HG03520 (cell line): ENCODE measurements at regions not wholly inside any gene's neighbourhood (a gene's known extent, or its start where the extent isn't known, plus 50 kb on each side); places are given as distances from the start of the nearest gene placed in this dataset.
"Not testable (repeated sequence)": the region's sequence is repeated elsewhere in the genome, so short reads cannot be mapped to it uniquely, and the experiment has no call there.

Experiments
- ATAC-seq: cut with Tn5 transposase; IDR thresholded peaks from one replicate; pipeline ENCODE4 v1.9.1; 2021; ENCODE audit warnings: mild to moderate bottlenecking, moderate library complexity; ENCODE audit not compliant: unreplicated experiment

DNA sequence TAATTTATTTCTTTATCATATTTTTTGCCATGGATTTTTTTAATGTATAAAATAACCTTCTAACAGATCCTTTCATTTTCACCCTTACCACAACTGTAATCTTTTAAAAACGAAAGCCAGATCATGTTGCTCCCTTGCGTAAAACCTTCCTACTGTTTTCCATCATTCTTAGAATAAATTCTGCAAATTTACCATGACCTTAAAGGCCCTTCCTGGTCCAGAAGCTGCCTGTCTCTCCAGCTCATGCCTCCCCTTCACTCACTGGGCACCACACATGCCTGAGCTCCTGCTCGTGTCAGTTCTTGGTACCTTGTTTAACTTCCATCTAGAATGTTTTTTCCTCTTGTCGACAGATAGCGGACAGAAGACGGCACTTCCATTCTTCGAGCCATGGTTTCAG lies 245.0 kb upstream of the CDH5 start:
- ATAC-seq = no peak

DNA sequence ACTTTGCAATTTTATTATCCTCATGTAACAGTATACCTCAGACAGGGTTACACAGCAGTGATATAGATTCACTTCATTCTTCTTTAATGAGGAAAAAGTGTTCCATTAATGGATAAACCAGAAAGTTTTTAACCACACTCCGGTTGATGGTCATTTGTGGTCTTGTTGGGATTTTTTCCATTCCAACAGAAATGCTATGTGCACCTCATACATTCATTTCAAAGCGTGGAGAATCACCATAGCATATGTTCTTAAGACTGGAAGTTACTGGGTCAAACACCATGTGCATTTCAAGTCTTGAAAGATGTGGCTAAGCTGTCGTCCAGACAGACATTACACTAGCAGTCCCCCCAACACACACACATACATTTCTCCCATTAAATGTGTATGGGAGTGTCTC lies 245.8 kb upstream of the CDH5 start:
- ATAC-seq = no peak

DNA sequence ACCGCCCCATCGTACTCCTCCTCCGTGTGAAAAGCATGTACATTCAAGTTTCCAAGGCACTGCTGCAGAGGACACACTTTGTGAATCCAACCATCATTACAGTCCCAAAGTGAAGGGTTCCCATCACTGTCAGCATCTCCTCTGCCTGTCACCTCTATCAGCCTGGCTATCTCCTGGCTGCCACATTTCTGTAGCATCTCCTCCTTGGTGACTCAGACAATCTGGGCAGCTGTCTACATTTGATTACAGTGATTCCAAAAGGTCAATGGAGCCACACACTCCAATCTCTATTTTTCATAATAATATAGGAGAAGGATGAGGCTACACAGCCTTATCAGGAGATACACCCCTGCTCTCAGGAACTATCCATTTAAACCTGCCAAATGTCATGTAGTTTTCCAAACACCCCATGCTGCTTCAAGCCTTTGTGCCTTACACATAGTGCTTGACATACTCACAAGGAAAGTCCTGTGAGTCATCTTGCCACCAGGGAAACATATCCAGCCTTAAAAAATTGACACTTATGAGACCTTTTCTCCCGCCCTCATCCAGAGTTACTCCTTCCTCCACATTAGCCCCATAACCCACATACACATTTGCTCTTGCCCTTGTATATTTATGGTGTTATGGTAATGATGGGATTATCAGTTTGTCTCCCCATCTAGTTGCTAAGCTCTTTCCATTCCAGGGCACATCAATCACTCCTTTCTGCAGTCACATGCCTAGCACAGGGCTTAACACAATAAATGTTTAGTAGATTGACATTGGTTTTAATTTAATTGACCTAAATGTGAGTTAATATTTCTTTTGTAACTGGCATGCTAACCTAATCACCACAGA lies 250.1 kb upstream of the CDH5 start:
- no peak for ATAC-seq

DNA sequence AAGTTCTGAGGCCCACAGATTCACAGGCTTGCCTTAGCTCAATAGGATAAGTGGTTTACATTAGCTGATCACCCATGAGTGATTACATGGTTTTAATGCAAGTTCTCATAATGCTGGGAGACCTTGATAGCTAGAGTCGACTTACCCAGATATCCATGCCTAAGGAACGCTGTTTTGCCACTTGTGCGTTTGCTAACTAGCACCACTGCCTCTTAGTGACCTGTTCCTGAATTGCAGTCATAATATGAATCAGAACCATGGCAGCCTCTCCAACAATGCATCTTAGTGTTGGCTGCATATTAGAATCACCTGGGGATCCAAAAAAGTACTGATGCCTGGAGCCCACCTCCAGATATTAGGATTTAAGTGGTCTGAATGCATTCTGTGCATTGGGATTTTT lies 251.1 kb upstream of the CDH5 start:
- ATAC-seq = no peak

DNA sequence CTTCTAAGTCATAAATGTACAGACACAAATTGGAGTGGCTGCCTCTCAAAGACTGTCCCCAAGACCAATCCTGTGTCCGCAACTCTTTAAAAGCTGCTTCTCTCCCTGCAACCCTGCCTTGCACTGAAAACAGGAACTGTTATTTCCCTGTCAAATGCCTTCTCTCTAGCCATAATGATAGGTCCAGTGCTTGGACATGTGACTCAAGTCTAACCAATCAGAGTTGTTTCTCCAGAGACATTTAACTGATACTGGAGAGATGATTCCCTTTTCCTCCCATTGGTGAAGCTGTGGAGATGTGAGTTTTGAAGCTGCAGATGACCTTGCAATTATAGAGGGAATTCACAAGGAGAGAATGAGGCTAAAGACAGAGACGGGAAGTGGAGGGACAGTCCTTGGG lies 253.3 kb upstream of the CDH5 start:
- no peak for ATAC-seq

DNA sequence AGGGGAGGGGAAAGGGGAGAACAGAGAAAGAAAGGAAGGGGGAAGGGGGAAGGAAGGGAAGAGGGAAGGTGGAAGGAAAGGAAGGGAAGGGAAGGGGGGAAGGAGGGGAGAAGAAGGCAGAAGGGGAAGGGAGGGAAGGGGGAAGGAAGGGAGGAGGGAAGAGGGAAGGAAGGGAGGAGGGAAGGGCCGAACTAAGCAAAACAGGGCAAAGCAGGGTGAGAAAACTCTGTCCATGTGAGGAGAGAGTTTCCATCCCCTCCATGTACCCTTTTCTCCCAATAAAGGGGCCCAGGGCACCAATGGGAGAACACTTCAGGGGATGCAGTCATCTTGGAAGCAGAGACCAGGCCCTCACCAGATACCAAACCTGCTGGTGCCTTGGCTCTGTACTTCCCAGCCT lies 256.8 kb upstream of the CDH5 start:
- no peak for ATAC-seq

DNA sequence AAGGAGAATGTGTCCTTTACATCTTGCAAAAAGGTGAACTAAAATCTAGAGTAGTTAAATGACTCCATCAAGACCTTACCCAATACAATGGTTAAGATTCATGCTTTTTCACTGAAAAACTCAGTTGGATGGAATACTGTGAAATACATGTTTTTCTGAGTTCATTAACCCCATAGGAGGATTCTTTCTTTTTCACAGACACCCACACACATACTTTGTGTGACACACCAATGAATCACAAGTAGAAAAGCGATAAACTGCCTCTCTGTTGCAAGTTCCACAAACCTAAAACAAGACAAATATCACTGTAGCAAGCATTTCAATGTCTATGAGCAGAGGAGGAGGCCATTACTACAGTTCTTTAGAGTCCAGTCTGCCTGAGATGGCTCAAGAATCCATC lies 258.8 kb upstream of the CDH5 start:
- ATAC-seq = no peak

DNA sequence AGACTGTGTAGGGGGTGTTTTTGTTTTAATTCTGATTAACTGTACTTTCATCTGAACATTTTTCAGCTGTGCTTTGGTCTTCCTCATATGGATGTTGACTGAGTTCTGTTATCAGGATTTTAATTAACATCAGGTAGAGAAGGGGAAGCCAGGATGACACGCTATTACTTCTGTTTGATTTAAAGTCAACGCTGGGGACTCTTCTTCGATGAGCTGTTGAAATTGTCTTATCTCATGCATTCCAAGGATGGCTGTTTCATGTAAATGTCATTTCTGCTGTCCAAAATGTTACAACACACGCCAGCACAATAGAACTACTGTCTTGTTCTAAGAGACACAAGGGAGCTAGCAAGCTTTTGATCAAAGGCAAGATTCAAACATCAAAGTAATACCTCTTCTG lies 263.3 kb upstream of the CDH5 start:
- ATAC-seq = no peak

DNA sequence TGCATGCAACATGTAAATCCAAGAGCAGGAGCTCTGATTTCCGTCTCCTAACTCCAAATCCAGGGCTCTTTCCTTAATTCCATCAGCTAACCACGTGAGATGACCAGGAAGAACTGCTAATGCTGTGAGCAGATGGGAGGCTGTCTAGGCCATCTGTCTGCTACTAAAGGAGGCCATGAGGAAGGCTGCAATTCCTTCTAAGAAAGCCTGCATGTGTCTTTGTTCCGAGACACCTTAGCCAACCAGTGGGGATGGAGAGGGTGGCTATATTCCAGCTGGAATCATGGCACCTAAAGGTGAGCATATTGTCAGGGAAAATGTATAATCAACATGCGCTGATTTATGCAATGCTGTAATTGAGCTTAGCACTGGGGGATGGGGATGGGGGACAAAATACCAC lies 267.2 kb upstream of the CDH5 start:
- ATAC-seq = no peak

DNA sequence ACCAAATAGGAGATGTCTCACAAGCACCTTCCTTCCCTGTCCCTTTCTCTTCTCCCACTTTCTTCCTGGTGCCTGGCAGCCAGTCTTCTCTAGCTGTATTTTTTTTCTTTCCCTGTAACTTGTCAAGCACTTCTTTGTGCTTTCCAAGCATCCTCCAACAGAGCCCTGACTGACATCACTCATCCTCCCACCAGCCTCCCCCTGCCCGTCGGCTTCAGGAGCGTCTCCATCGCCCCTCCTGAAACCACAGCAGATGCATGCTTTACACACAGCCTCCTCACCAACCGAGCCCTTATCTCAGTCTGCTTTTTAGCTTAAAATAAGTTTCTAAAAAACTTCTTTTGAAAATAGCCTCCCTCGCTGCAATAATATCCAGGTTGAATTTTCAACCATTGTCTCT lies 268.7 kb upstream of the CDH5 start:
- no peak for ATAC-seq

DNA sequence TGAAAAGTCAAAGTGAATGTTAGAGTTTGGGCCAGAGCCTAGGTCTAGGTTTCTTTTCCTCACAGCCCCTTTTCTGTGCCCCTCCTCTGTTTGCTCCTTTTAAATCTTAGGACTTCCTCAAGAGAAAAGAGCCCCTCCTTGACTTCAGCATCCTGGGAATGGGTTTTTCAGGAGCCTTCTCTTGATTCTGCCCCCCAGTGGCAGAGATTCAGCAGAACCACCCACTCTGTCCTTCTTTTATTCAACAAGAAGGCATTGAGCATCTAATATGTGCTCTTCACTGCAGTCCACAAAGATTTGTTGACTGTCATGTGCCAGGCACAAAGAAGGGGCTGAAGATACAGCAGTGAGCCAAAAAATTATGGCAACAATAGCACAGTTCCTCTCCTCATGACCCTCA lies 270.8 kb upstream of the CDH5 start:
- no peak for ATAC-seq

DNA sequence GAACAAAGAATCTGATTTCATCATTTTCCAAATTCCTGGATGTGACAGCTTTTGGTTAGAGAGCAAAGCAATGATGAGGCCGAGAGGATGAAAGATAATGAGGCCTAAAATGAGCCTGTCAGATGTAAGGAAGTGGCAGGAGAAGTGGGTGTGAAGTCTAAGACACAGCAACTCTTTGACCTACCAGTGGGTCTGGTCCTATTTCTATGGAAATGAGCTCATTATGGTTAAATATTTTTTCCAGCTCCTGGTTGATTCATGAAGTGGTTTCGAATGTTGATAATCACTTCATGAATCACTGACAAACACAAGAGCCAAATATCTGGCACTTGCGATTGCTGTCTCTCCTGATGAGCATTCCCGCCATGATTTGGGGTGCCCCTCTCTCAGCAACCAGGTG lies 273.3 kb upstream of the CDH5 start:
- no peak for ATAC-seq

DNA sequence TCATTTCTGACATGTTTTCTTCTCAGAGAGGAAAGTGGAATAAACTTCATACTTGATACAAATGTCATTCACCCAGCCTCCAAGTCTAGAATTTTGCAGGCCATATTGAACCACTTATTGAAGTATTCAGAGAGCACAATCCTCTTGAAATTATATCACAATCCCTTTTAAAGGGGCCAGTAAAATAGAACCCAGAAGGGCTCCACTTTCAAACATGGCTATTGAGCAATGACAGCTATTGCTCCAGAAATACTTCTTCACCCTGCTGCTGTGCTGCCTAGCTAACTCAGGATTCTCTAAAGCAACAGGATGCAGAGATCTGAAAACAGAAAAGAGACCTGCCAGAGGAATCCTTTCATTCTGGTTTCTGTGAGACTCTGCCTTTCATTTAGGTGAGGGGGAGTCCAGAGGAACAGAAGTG lies 275.0 kb upstream of the CDH5 start:
- no peak for ATAC-seq

DNA sequence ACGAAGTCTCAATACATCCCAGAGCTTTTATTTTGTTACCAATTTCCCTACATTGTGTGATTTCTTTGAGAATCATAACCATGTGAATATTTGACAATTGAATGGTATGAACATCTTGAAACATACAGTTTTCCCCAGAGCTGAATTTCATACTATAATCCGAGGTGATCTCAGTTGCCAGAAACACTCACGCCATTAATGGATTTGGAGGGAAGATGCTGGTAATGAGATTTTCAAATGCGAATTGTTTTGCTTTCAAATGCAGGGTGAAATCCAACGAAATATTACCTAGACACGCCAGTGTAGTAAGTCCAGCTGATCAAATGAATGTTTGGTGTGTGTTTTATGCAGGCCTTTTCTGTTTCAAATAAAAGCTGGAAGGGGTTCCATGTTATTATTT lies 277.8 kb upstream of the CDH5 start:
- ATAC-seq = no peak

DNA sequence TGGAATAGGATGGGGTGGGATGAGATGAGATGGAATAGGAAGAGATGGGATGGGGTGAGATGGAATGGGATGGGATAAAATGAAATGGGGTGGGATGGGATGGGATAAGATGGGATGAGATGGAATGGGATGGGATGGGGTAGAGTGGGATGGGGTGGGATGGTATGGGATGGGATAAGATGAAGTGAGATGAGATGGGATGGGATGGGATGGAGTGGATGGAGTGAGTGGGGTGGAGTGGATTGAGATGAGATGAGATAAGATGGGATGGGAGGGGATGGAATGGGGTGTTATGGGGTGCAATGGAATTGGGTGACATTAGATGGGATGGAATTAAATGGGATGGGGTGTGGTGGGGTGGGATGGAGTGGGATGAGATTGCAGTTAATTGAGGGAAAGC lies 279.2 kb upstream of the CDH5 start:
- no peak for ATAC-seq

DNA sequence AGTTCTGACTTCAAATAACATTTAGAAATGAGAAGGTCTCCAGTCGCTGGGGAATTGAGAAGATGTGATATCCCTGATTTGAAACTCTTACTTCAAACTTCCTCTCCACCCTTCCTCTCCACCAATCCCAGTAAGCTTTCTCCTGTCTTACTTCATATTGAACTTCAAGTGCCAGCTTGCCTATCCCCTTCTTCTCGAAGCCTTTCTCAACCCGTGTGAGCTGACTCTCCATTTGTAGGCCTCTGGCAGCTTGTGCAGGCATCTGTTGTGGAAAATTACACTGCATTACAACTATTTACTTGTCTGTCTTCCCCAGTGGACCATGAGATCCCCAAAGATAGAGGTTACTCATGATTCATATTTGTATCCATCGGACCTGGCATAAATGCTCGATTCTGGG lies 280.8 kb upstream of the CDH5 start:
- ATAC-seq = no peak

DNA sequence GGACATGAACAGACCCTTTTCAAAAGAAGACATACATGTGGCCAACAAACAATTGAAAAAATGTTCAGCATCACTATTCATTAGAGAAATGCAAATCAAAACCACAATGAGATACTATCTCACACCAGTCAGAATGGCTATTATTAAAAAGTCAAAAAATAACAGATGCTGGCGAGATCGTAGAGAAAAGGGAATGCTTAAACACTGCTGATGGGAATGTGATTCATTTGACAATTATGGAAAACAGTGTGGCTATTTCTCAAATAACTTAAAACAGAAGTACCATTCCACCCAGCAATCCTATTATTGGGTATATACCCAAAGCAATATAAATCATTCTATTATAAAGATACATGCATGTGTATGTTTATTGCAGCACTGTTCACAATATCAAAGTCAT lies 281.8 kb upstream of the CDH5 start:
- ATAC-seq = not testable (repeated sequence)

DNA sequence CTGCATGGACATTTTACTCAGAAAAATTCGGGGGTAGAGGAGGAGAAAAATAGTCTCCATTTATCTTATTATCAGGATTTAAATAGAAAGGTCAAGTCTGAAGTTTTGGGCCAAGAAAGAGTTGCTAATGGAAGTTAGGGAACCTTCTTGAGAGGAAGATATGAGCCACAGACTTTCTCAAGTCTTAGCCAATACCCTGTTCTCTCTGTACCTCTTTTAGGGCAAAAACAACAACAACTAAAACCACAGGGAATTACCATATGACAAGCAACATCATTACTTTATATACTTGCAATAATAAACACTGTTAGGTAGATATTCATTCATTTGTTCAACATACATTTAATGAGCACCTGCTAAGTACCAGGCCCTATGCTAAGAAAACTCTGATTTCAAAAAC lies 282.2 kb upstream of the CDH5 start:
- no peak for ATAC-seq

DNA sequence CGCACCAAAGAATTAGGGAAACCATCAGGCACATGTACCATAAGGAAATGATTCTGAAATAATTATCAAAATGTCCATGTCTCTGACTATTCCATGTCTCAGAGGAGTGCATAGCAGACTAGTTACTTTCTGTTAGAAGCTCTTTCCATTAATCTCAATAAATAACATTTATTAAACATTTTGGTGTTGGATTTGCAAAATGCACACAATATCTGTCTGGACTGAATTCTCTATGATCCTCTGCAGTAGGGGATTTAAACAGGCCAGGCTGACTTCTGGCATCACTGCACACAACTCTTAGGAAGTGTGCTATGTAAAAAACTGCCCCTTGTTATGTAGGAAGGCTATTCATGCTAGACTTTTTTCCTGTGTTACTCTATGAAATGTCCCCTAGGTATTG lies 283.3 kb upstream of the CDH5 start:
- ATAC-seq = no peak

DNA sequence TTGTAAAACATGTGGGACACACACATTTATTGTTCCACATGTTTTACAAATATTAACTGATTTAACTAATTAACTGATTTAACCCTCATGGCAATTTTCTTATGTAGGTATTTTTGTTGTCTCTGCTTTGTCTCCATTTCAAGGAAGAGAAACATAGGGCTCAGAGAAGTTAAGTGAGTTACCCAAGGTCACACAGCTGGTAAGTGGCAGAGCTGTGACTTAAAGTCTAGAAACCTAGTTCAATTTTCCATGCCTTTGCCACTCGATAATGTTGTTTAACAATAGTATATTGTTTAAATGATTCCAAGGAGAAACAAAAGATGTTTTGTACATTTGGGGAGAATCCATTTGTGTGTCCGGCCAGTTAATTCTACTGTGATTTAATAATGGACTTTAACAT lies 284.1 kb upstream of the CDH5 start:
- ATAC-seq = no peak

DNA sequence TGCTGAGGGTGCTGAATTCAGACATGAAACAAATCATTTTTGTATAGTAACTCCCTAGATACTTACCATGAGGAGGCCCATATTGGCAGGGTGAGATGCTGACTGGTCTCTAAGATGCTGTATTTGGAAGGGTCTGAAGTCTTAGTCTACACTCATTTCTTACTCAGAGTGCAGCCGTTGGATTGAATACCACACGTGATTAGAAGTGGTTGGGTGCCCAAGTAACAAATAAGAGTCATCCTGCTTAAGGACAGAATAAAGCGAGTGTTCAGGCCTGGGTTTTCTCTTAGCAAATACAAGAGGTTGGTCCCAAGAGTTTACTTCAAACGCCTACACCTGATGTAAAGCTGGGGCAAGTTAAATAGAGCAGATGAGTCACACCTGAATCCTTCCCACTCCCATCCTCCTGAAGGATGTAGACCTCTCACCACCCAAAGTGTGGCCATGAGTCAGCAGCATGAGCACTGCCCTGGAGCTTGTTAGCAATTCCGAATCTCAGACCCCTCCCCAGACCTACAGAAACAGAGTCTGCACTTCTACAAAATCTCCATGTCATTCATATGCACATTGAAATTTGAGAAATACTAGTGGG lies 284.6 kb upstream of the CDH5 start:
- no peak for ATAC-seq

DNA sequence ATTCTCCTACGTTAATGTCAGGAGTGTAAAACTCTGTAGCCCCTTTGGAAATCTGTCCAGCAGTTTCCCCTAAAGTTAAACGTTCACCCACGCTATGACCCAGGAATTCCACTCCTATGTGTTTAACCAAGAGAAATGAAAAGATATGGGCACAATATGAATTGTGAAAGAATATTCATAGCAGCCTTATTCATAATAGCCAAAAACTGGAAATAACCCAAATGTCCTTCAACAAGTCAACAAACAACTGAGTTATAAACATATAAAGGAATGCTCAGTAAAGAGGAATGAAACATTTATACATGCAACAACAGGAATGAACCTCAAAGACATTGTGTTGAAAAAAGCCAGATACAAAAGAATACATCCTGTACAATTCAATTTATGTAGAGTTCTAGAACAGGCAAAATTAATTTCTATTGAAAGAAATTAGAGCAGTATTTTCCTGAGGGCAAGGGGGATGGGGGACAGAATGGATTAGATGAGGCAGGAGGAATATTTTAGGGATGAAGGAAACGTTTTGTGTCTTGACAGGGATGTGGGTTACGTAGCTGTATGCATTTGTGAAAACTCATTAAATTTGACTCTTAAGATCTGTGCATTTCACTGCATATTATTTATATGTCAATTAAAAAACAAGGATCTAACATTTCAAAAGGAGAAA lies 286.7 kb upstream of the CDH5 start:
- ATAC-seq = no peak
